PC-9 (cell line): ENCODE measurements at regions not wholly inside any gene's neighbourhood (a gene's known extent, or its start where the extent isn't known, plus 50 kb on each side); places are given as distances from the start of the nearest gene placed in this dataset.

ENCODE experiments used
- BruUV-seq: library from RNA; stranded (reverse); fragments of 400-500 nt; replicated peaks from 2 replicates; lab custom pipeline; 2021; lab: Mats Ljungman, UMichigan
- CTCF ChIA-PET: fragments of 300-600 bp; sonication (Branson Sonifier 250); formaldehyde crosslinking; loops from one replicate; lab custom pipeline; 2022; ENCODE audit warnings: antibody characterized with exemption; lab: Charles Lee
- POLR2A ChIA-PET: fragments of 300-600 bp; sonication (Branson Sonifier 250); formaldehyde crosslinking; loops from one replicate; lab custom pipeline; 2022; ENCODE audit warnings: antibody characterized with exemption; ENCODE audit not compliant: unreplicated experiment; lab: Charles Lee
- DNase-seq, 2 experiments: peaks; one replicate each; pipeline versions ENCODE4 v3.0.0 to v3.0.0-alpha.2; 2015 to 2022; ENCODE audit warnings: mixed read lengths in 1 of 2
- H2AFZ ChIP-seq: fragments of 200-600 bp; sonication (generic); 2 replicates; pipeline ENCODE4 v1.8.1; 2017; ENCODE audit warnings: antibody characterized with exemption
- H3F3A ChIP-seq: fragments of 200-600 bp; sonication (generic); 2 replicates; pipeline ENCODE4 v1.8.1; 2017; ENCODE audit warnings: antibody characterized with exemption, mild to moderate bottlenecking, low read depth; ENCODE audit not compliant: insufficient read depth
- H3K27ac ChIP-seq: fragments of 200-600 bp; sonication (generic); 2 replicates; pipeline ENCODE4 v1.6.1; 2016; ENCODE audit warnings: mixed run types
- H3K27me3 ChIP-seq: fragments of 200-600 bp; sonication (generic); 2 replicates; pipeline ENCODE4 v1.6.1; 2016; ENCODE audit warnings: low read depth, mixed run types; ENCODE audit not compliant: insufficient read depth
- H3K36me3 ChIP-seq: fragments of 200-600 bp; sonication (generic); 2 replicates; pipeline ENCODE4 v1.6.1; 2016; ENCODE audit warnings: low read depth, mixed run types
- H3K4me1 ChIP-seq: fragments of 200-600 bp; sonication (generic); replicated peaks from 2 replicates; pipeline ENCODE4 v1.6.1; 2016; ENCODE audit warnings: mixed run types; ENCODE audit not compliant: insufficient read depth
- H3K4me2 ChIP-seq: fragments of 200-600 bp; sonication (generic); 2 replicates; pipeline ENCODE4 v1.6.1; 2017; ENCODE audit warnings: mixed run types
- H3K4me3 ChIP-seq: fragments of 200-600 bp; sonication (generic); 2 replicates; pipeline ENCODE4 v1.6.1; 2016; ENCODE audit warnings: mixed run types
- H3K79me2 ChIP-seq: fragments of 200-600 bp; sonication (generic); 2 replicates; pipeline ENCODE4 v1.6.1; 2017; ENCODE audit warnings: low read depth, mixed run types
- H3K9me2 ChIP-seq: fragments of 200-600 bp; sonication (generic); 2 replicates; pipeline ENCODE4 v1.8.1; 2017; ENCODE audit warnings: mild to moderate bottlenecking; ENCODE audit not compliant: insufficient read depth
- H3K9me3 ChIP-seq: fragments of 200-600 bp; sonication (generic); 2 replicates; pipeline ENCODE4 v1.8.1; 2016; ENCODE audit warnings: low read depth; ENCODE audit not compliant: insufficient read depth
- H4K20me1 ChIP-seq: fragments of 200-600 bp; sonication (generic); 2 replicates; pipeline ENCODE4 v1.8.1; 2017; ENCODE audit not compliant: insufficient read depth
- EZH2 ChIP-seq: fragments of 200-600 bp; sonication (generic); IDR thresholded peaks from 2 replicates; pipeline ENCODE4 v1.8.0; 2017; ENCODE audit warnings: antibody characterized with exemption, low read depth
- intact Hi-C: fragments of 100-400 bp; cut with micrococcal nuclease; formaldehyde crosslinking; loops from one replicate; pipeline ENCODE4 v1.10.0; 2022; ENCODE audit not compliant: unreplicated experiment
- TF ChIP-seq, protein P1 (sequence below): fragments of 200-600 bp; sonication (generic); conservative IDR thresholded peaks from 2 replicates; pipeline ENCODE4 v1.6.1; 2017; ENCODE audit warnings: mixed run types, antibody characterized with exemption, mild to moderate bottlenecking, moderate library complexity

DNA sequence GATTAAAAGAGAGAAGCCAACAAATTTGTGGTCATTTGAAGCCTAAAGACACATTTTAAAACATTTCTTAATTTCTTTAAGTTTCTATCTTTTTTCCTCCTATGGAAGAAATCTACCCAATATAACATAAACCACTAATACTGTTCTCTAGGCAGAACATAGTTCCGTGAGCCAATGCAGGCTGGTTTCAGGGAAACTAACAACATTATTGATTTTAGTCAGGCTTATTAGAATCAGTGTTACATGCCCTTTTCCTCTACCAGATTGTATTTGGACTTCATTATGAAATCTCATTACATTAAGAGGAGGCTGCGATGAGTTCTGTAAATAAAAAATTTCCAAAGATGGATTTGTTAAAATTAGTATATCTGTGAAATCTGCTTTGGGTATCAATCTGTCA is 249.9 kb downstream of the PTBP2 start:
- intact Hi-C loops = no loop called here
- no peak overlapping the region for H3K4me2 ChIP-seq
- ChIA-PET CTCF (no interaction called here), POLR2A (no interaction called here)
- no peaks in the 10 kb centered on the region for H3F3A ChIP-seq
- no peaks in the 10 kb centered on the region for H4K20me1 ChIP-seq
- TF ChIP-seq, protein P1, sequence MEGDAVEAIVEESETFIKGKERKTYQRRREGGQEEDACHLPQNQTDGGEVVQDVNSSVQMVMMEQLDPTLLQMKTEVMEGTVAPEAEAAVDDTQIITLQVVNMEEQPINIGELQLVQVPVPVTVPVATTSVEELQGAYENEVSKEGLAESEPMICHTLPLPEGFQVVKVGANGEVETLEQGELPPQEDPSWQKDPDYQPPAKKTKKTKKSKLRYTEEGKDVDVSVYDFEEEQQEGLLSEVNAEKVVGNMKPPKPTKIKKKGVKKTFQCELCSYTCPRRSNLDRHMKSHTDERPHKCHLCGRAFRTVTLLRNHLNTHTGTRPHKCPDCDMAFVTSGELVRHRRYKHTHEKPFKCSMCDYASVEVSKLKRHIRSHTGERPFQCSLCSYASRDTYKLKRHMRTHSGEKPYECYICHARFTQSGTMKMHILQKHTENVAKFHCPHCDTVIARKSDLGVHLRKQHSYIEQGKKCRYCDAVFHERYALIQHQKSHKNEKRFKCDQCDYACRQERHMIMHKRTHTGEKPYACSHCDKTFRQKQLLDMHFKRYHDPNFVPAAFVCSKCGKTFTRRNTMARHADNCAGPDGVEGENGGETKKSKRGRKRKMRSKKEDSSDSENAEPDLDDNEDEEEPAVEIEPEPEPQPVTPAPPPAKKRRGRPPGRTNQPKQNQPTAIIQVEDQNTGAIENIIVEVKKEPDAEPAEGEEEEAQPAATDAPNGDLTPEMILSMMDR = no peak
- no peak for TF ChIP-seq EZH2
- H3K9me2 ChIP-seq = no peaks in the 10 kb centered on the region
- H3K79me2 ChIP-seq = no peaks in the 10 kb centered on the region
- H2AFZ ChIP-seq = no peak overlapping the region
- no peaks in the 10 kb centered on the region for H3K36me3 ChIP-seq
- H3K27me3 ChIP-seq = no peaks in the 10 kb centered on the region
- BruUV-seq = no TSS peak
- no peaks in the 10 kb centered on the region for H3K9me3 ChIP-seq
- no peaks in the 10 kb centered on the region for H3K4me1 ChIP-seq
- no peak overlapping the region for H3K27ac ChIP-seq
- H3K4me3 ChIP-seq = no peak overlapping the region
- no peak for DNase-seq

DNA sequence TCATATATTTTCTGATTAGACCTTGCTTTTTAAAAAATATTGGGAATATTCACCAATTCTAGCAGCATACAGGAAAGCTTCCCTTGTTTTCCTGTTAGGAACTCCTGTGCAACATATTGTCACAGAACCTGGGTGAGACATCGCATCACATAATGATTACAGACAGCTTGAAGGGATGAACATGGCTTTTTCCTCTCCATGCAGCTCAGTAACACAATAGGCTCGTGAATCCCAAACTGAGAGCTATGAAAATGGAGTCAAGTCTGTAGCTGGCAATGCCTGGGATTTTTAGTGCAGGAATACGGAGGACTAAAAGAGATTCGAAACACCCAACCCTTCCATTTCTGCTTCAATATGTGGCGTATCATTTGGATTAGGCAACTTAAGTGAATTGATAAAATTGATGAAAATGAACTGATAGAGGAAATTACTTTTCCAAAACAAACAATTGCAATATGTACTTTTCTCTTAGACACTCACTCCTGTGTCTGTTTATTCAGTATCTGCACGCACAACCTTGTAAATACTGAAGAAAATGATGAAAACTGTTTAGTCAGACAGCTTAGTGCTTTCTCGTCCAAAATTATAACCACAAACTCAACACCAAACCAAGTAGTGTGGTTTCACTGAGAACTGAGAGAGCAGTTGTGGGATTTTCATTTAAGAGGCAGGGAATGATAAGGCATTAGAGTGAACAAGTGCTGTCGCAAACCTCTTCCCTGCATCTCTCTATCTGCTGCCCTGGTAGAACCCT is 250.4 kb downstream of the PTBP2 start:
- no peaks in the 10 kb centered on the region for H3K9me2 ChIP-seq
- TF ChIP-seq, protein P1 = no peak
- no peak for TF ChIP-seq EZH2
- no peak overlapping the region for H3K4me2 ChIP-seq
- H3F3A ChIP-seq = no peaks in the 10 kb centered on the region
- no peak overlapping the region for H2AFZ ChIP-seq
- no peak overlapping the region for H3K27ac ChIP-seq
- intact Hi-C loops = no loop called here
- no peaks in the 10 kb centered on the region for H4K20me1 ChIP-seq
- H3K27me3 ChIP-seq = no peaks in the 10 kb centered on the region
- ChIA-PET CTCF (no interaction called here), POLR2A (no interaction called here)
- DNase-seq = no peak
- H3K79me2 ChIP-seq = no peaks in the 10 kb centered on the region
- no peaks in the 10 kb centered on the region for H3K36me3 ChIP-seq
- H3K4me3 ChIP-seq = no peak overlapping the region
- H3K9me3 ChIP-seq = no peaks in the 10 kb centered on the region
- no TSS peak for BruUV-seq
- H3K4me1 ChIP-seq = no peaks in the 10 kb centered on the region

DNA sequence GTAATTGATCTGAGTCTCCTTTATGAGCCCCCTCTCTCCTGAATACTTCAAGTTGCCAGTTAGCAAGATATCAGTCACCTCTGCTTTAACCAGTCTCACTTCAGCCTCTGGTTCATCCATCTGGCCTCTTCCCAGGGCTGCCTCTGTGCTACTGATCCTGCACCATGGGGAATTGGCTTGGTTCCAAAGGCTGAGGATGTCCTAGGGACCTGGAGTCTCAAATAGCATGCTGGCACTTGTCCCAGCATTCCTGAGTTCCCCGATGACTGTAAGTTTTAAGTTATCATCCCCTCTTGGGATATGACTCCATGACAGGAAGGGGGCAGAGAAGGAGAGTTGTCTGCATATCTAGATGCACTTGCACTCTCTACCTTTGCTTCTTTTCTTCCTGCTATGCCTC is 252.0 kb downstream of the PTBP2 start:
- H3K4me1 ChIP-seq = no peaks in the 10 kb centered on the region
- no TSS peak for BruUV-seq
- ChIA-PET CTCF (no interaction called here), POLR2A (no interaction called here)
- no peaks in the 10 kb centered on the region for H3K79me2 ChIP-seq
- H3K4me3 ChIP-seq = no peak overlapping the region
- H3K27me3 ChIP-seq = no peaks in the 10 kb centered on the region
- TF ChIP-seq, protein P1 = no peak
- TF ChIP-seq EZH2 = no peak
- H3F3A ChIP-seq = no peaks in the 10 kb centered on the region
- no peaks in the 10 kb centered on the region for H4K20me1 ChIP-seq
- no peaks in the 10 kb centered on the region for H3K9me2 ChIP-seq
- no peak overlapping the region for H3K4me2 ChIP-seq
- H3K9me3 ChIP-seq = no peaks in the 10 kb centered on the region
- no peak overlapping the region for H2AFZ ChIP-seq
- no peak for DNase-seq
- no peaks in the 10 kb centered on the region for H3K36me3 ChIP-seq
- intact Hi-C loops = no loop called here
- H3K27ac ChIP-seq = no peak overlapping the region
